ENCODE measurements at regions not wholly inside any gene's neighbourhood (a gene's known extent, or its start where the extent isn't known, plus 50 kb on each side); places are given as distances from the start of the nearest gene placed in this dataset.

GRCh38 chr14:97033556-97034081 lies 236.4 kb downstream of the VRK1 start:
- no peaks in the 10 kb centered on the region for H3K27me3 ChIP-seq (ENCODE audit: control insufficient read depth in 2 of 2, insufficient read depth in 2 of 2, low read length in 2 of 2)
- no TSS peak for BruUV-seq (replicated peaks)
- H3K79me2 ChIP-seq (ENCODE audit: control insufficient read depth, insufficient read depth, low read length) = no peaks in the 10 kb centered on the region
- H3K4me2 ChIP-seq (ENCODE audit: insufficient read depth, low read length) = no peak overlapping the region
- ChIA-PET POLR2A (no interaction called here), CTCF (no interaction called here)
- H3K9ac ChIP-seq (replicated peaks; ENCODE audit: extremely low read depth, insufficient read depth, low read length) = no peak overlapping the region
- dilution Hi-C loops (cut with MboI; ENCODE audit: extremely low pct_ligation_motif_present, low sequenced_read_pairs) = no loop called here
- H3K4me3 ChIP-seq (replicated peaks in 1 of 3; ENCODE audit: insufficient read depth in 1 of 3, low read depth in 1 of 3, low read length in 3 of 3) = no peak overlapping the region
- no peak overlapping the region for H2AFZ ChIP-seq (ENCODE audit: low read depth, low read length)
- H3K9me3 ChIP-seq (replicated peaks; ENCODE audit: control insufficient read depth, insufficient read depth, low read length) = no peaks in the 10 kb centered on the region
- TF ChIP-seq POLR2A (IDR thresholded peaks at IDR 0.05; ENCODE audit: low read depth, low read length) (no peak), JUN (IDR thresholded peaks at IDR 0.05; ENCODE audit: borderline replicate concordance, insufficient read depth, insufficient read length, low read depth) (no peak), MYC (IDR thresholded peaks at IDR 0.05; ENCODE audit: low read depth, low read length) (no peak), POLR2AphosphoS5 (IDR thresholded peaks at IDR 0.05; ENCODE audit: insufficient read depth, low read depth, low read length) (no peak), EZH2 (IDR thresholded peaks at IDR 0.05; ENCODE audit: borderline replicate concordance, low read depth, low read length, severe bottlenecking) (no peak), MAX (IDR thresholded peaks at IDR 0.05; ENCODE audit: insufficient read depth, insufficient read length) (no peak), GATA2 (IDR thresholded peaks at IDR 0.05; ENCODE audit: insufficient read depth, insufficient read length, low read depth, low read length) (no peak), CTCF (IDR thresholded peaks at IDR 0.05; ENCODE audit: extremely low read depth in 1 of 2, insufficient read depth in 1 of 2, low read depth in 1 of 2, low read length in 2 of 2) (no peak), FOS (IDR thresholded peaks at IDR 0.05; ENCODE audit: borderline replicate concordance, insufficient read depth, low read length) (no peak)
- FAIRE-seq (no peak), DNase-seq (ENCODE audit: low read depth, low spot score) (no peak)
- H3K9me1 ChIP-seq (replicated peaks; ENCODE audit: control insufficient read depth, extremely low read depth, insufficient read depth, low read length) = no peaks in the 10 kb centered on the region
- no peak overlapping the region for H3K27ac ChIP-seq (ENCODE audit: insufficient read depth, low read depth, low read length)
- no peaks in the 10 kb centered on the region for H4K20me1 ChIP-seq (replicated peaks; ENCODE audit: control insufficient read depth, extremely low read depth, insufficient read depth, low read length)
- no peaks in the 10 kb centered on the region for H3K4me1 ChIP-seq (ENCODE audit: control insufficient read depth, extremely low read depth, insufficient read depth, low read length)
- no peaks in the 10 kb centered on the region for H3K36me3 ChIP-seq (ENCODE audit: control insufficient read depth in 2 of 2, extremely low read depth in 1 of 2, insufficient read depth in 2 of 2, low read length in 2 of 2)
- intact Hi-C loops (cut with micrococcal nuclease) = no loop called here
